ENCODE measurements at regions not wholly inside any gene's neighbourhood (a gene's known extent, or its start where the extent isn't known, plus 50 kb on each side); places are given as distances from the start of the nearest gene placed in this dataset.

GRCh38 chr4:111127841-111128240 is 505.0 kb upstream of the PITX2 start:
- Histone ChIP-seq H3K9me3 (no peaks in the 10 kb centered on the region), H3K4me1 (no peaks in the 10 kb centered on the region), H3K27me3 (no peaks in the 10 kb centered on the region), H3K36me3 (replicated peaks in 1 of 2; ENCODE audit: insufficient read depth in 1 of 2, low read depth in 2 of 2) (no peaks in the 10 kb centered on the region), H3K27ac (no peak overlapping the region), H3K4me3 (no peak overlapping the region)
- DNase-seq = no peak
- no peak for TF ChIP-seq CTCF (IDR thresholded peaks at IDR 0.05)
- TF ChIP-seq POLR2A (IDR thresholded peaks at IDR 0.05) = no peak
- intact Hi-C loops (cut with DNase I) = no loop called here
- ATAC-seq = no peak
- 63 to 84% methylated on average over 5 of the region's 5 CpGs for WGBS, 2 donors

- 69 to 82% methylated on average over 1 of the region's 1 CpG for WGBS, 2 donors
- no peak for ATAC-seq
Observed at GRCh38 chr4:111128327-111128726, 505.4 kb upstream of the PITX2 start.

GRCh38 chr4:111136438-111136837 is 513.6 kb upstream of the PITX2 start:
- H3K4me3 ChIP-seq = no peak overlapping the region
- no peak overlapping the region for H3K27ac ChIP-seq
- no peaks in the 10 kb centered on the region for H3K4me1 ChIP-seq
- H3K27me3 ChIP-seq = no peaks in the 10 kb centered on the region
- no peak for DNase-seq
- 40 to 74% methylated on average over 1 of the region's 1 CpG for WGBS, 2 donors
- no peak for ATAC-seq
- H3K36me3 ChIP-seq (replicated peaks in 1 of 2; ENCODE audit: insufficient read depth in 1 of 2, low read depth in 2 of 2) = no peaks in the 10 kb centered on the region
- TF ChIP-seq POLR2A (IDR thresholded peaks at IDR 0.05) (no peak), CTCF (IDR thresholded peaks at IDR 0.05) (no peak)
- intact Hi-C loops (cut with DNase I) = no loop called here
- H3K9me3 ChIP-seq = peaks cover 0 to 10% (median 0%) of the 10 kb centered on the region in 3 donors

More at GRCh38 chr4:111128327-111128726, 505.4 kb upstream of the PITX2 start:
- Histone ChIP-seq H3K27me3 (no peaks in the 10 kb centered on the region), H3K4me1 (no peaks in the 10 kb centered on the region), H3K36me3 (replicated peaks in 1 of 2; ENCODE audit: insufficient read depth in 1 of 2, low read depth in 2 of 2) (no peaks in the 10 kb centered on the region), H3K27ac (no peak overlapping the region), H3K4me3 (no peak overlapping the region), H3K9me3 (no peaks in the 10 kb centered on the region)
- intact Hi-C loops (cut with DNase I) = no loop called here
- TF ChIP-seq CTCF (IDR thresholded peaks at IDR 0.05) = no peak
- TF ChIP-seq POLR2A (IDR thresholded peaks at IDR 0.05) = no peak
- DNase-seq = no peak

- DNase-seq = no peak
Observed at GRCh38 chr4:111136967-111137366, 514.1 kb upstream of the PITX2 start.

More at GRCh38 chr4:111136967-111137366, 514.1 kb upstream of the PITX2 start:
- H3K4me1 ChIP-seq = no peaks in the 10 kb centered on the region
- no peak for TF ChIP-seq CTCF (IDR thresholded peaks at IDR 0.05)
- TF ChIP-seq POLR2A (IDR thresholded peaks at IDR 0.05) = no peak
- intact Hi-C loops (cut with DNase I) = no loop called here
- no peak overlapping the region for H3K4me3 ChIP-seq
- no peak overlapping the region for H3K27ac ChIP-seq
- no peak for ATAC-seq
- no peaks in the 10 kb centered on the region for H3K36me3 ChIP-seq (replicated peaks in 1 of 2; ENCODE audit: insufficient read depth in 1 of 2, low read depth in 2 of 2)
- no peaks in the 10 kb centered on the region for H3K27me3 ChIP-seq
- H3K9me3 ChIP-seq = peaks cover 0 to 10% (median 0%) of the 10 kb centered on the region in 3 donors
